A549 (cell line): ENCODE measurements at regions not wholly inside any gene's neighbourhood (a gene's known extent, or its start where the extent isn't known, plus 50 kb on each side); places are given as distances from the start of the nearest gene placed in this dataset.
"Not testable (repeated sequence)": the region's sequence is repeated elsewhere in the genome, so short reads cannot be mapped to it uniquely, and the experiment has no call there.

Experiments
- ATAC-seq, 2 experiments: fragments of 200-7000 bp in 1 of 2; fragments of >200 bp in 1 of 2; cut with Nextera tagmentation in 1 of 2; cut with Tn5 transposase in 1 of 2; 3 replicates each; pipeline versions ENCODE4 v1.8.0 to v1.9.1; 2018 to 2020; ENCODE audit warnings: mild to moderate bottlenecking in 1 of 2, moderate library complexity in 1 of 2
- CTCF ChIA-PET: fragments of 300-600 bp; sonication (Branson Sonifier 250); formaldehyde crosslinking; extraction: SDS; loops from one replicate; lab custom pipeline; 2021; ENCODE audit warnings: antibody characterized with exemption, inconsistent platforms; lab: Yijun Ruan, JAX
- POLR2A ChIA-PET: fragments of 350-600 bp; formaldehyde crosslinking; extraction: SDS; loops from one replicate; lab custom pipeline; 2021; ENCODE audit warnings: antibody characterized with exemption, inconsistent platforms; lab: Yijun Ruan, JAX
- DNase-seq, 2 experiments: peaks; one replicate each; pipeline versions ENCODE4 v3.0.0 to v3.0.0-alpha.2; 2011 to 2016; ENCODE audit warnings: low read depth in 1 of 2, low spot score in 1 of 2
- FAIRE-seq: peaks from 2 replicates; lab custom pipeline; 2011; peaks lifted over from hg19 to GRCh38; lab: Jason Lieb, UNC
- H3K27ac ChIP-seq, 2 experiments: fragments of >200 bp; sonication (Bioruptor Twin); formaldehyde crosslinking; 3 replicates each; pipeline ENCODE4 v1.5.1; 2016 to 2017
- H3K4me1 ChIP-seq: fragments of >200 bp; sonication (Bioruptor Twin); formaldehyde crosslinking; 3 replicates; pipeline ENCODE4 v1.6.1; 2016
- H3K4me2 ChIP-seq: fragments of >200 bp; sonication (Bioruptor Twin); formaldehyde crosslinking; 3 replicates; pipeline ENCODE4 v1.6.1; 2016
- H3K4me3 ChIP-seq: fragments of >200 bp; sonication (Bioruptor Twin); formaldehyde crosslinking; 3 replicates; pipeline ENCODE4 v1.5.1; 2016
- H3K9me3 ChIP-seq: fragments of >200 bp; sonication (Bioruptor Twin); formaldehyde crosslinking; 3 replicates; pipeline ENCODE4 v1.6.1; 2016
- WGBS: methylation state at CpG from one replicate; pipeline ENCODE4 v1.1.6; 2017; ENCODE audit errors: missing lambda C conversion rate; 5-methylcytosine and 5-hydroxymethylcytosine counted together

DNA sequence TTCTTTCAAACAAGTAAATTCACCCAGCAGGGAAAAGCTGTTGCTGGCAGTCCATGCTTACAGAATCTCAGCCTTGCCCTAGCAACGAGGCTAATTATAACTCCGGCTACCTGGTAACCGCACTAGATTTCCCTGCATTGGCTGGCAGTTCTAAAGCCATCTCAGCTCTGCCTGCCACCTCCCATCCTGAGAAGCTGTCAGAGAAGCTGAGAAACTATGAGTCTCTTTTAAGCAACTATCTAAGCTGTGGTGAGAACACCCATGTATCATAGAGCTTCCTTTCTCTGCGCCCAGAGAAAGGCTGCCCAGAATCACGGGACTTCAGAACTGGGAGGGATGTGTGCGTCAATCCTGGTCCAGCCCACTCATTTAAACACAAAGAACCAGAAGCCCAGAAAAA, 113.9 kb upstream of the NBPF26 start:
- H3K4me2 ChIP-seq, H3K4me3 ChIP-seq, CTCF ChIA-PET, DNase-seq, H3K4me1 ChIP-seq, POLR2A ChIA-PET, FAIRE-seq, H3K27ac ChIP-seq, H3K9me3 ChIP-seq, ATAC-seq: not testable (repeated sequence)
- WGBS, result no CpG with 5 or more reads among the region's 6 CpGs

DNA sequence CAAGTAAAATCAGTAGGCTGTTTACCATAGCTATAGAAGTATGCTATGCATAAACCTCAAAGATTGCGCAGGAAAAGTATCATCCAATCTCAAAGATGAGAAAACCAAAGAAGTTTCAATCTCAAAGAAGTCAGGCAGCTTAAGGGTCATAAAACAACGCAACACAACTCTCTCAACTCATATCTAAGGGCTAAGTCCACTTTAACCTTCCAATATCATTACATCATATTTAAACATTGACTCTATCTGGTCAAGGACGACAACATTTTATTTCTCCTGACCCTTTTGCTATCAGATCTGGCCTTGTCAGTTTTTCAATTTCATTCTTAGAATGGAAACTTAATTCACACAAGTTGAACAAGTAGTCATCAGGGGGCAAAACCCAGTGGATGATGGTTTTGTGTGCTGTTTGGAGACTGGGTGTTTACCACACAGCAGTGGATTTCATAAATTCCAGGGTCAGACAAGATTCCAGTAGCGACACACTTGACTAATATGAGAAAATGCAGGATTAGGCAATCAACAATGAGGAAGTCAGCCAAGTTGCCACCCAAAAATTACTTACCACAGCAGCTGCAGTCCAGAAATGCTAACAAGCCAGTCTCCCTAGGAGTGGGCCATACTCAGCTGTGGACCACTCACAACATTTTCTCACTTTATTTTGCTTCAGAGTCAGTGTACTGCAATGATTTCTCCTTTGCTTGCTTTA, 108.7 kb upstream of the NBPF26 start:
- H3K4me2 ChIP-seq, H3K27ac ChIP-seq, DNase-seq, H3K4me3 ChIP-seq, H3K4me1 ChIP-seq, FAIRE-seq, CTCF ChIA-PET, POLR2A ChIA-PET, H3K9me3 ChIP-seq: not testable (repeated sequence)
- no CpG with 5 or more reads among the region's 4 CpGs for WGBS
- ATAC-seq, result peak in 1 of 2 experiments; percentile 39; a peak in 2 of 6 replicates

DNA sequence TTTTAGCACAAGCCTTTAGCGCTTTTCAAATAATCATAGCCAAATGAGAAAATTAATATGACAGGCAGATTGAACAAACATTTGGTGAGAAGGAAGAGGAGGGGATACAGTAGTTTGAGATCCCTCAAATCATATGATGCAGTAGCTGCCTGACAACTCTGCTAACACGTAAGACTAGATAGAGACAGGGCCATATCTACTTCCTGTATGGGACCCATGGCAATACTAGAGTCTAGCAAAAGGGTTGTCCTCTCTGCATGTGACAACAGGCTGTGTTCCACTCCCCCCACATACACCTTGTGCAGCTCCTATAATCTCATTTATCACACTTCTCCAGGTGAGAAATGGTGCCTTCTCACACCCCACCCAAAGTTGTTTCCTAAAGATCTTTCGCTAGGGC, 106.3 kb upstream of the NBPF26 start:
- H3K27ac ChIP-seq, H3K4me3 ChIP-seq, H3K4me1 ChIP-seq, CTCF ChIA-PET, H3K4me2 ChIP-seq, FAIRE-seq, H3K9me3 ChIP-seq, POLR2A ChIA-PET, ATAC-seq, DNase-seq: not testable (repeated sequence)
- no CpG with 5 or more reads among the region's 3 CpGs for WGBS

DNA sequence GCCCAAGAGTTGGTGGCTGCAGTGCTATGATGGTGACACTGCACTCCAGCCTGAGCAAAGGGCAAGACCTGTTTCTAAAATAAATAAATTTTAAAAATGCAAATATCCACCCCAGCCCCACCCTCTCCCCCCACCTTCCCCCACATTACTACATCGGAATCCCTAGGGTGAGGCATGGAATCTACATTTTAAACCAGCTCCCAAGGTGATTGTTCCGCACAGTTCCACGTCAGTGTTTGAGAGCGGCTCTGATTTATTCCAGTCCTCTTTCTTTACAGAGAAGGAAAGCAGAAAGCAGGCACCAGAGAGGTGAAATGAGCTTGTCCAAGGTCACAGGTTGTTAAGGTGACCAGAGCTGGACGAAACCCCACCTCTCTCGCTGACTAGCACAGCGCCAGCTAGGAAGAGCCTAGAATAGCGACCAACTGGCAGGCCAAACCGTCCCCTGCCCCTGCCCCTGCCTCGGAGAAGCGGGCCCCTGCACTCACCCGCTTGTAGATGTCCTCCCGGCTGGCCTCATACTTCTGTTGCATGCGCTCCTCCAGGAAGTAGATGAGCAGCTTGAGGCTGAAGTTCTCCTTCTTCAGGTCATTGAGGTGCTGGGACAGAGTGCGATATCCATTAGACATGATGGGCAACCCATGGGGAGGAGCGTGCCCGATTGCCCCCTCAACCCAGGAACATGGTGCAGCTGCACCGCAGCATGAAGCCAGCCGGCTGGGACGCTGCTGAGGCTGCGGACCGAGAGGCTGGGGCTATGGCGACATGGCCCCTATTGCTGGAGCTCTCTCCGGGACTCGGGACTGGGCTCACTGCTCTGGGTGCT, 103.7 kb upstream of the NBPF26 start:
- DNase-seq, CTCF ChIA-PET, ATAC-seq, H3K4me1 ChIP-seq, POLR2A ChIA-PET, FAIRE-seq, H3K4me2 ChIP-seq, H3K27ac ChIP-seq, H3K9me3 ChIP-seq, H3K4me3 ChIP-seq: not testable (repeated sequence)
- no CpG with 5 or more reads among the region's 25 CpGs for WGBS

DNA sequence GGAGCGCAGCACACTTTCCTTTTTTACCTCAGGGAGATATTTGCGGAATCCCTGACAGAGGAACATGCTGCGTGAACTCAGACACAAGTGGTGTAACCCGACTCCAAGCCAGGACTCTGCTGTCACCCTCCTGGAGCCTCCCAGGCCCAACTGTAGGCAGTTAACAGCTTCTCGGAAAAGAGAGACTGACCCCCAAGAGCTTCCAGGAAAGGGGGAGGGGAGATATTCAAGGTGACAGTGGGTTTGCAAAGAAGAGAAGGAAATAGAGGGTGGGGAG, 103.1 kb upstream of the NBPF26 start:
- POLR2A ChIA-PET, H3K27ac ChIP-seq, ATAC-seq: not testable (repeated sequence)

DNA sequence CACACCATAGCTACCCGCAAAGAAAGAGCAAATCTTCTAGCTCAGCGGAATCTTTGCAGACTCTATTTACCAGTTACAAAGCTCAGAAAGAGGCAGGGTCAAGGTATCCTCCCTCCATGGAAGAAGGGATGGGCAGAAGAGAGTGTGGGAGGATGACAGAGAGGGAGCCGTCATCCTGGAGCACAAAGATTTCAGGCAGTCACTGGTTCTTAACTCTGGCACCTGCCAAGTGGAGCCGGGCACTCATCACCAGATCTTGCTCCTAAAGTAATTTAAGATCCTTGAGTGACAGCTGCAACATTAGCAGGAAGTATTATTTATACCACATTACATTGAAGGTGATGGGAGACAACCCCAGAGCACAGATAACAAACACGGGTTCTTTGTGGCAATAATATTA, 102.5 kb upstream of the NBPF26 start:
- WGBS, result no CpG with 5 or more reads among the region's 5 CpGs
- H3K9me3 ChIP-seq, H3K27ac ChIP-seq, ATAC-seq, DNase-seq, FAIRE-seq, H3K4me1 ChIP-seq, H3K4me2 ChIP-seq, POLR2A ChIA-PET, H3K4me3 ChIP-seq, CTCF ChIA-PET: not testable (repeated sequence)

More for the DNA sequence above, 103.1 kb upstream of the NBPF26 start:
- H3K4me1 ChIP-seq, DNase-seq, FAIRE-seq, CTCF ChIA-PET, H3K9me3 ChIP-seq, H3K4me3 ChIP-seq, H3K4me2 ChIP-seq: not testable (repeated sequence)
- no CpG with 5 or more reads among the region's 5 CpGs for WGBS

DNA sequence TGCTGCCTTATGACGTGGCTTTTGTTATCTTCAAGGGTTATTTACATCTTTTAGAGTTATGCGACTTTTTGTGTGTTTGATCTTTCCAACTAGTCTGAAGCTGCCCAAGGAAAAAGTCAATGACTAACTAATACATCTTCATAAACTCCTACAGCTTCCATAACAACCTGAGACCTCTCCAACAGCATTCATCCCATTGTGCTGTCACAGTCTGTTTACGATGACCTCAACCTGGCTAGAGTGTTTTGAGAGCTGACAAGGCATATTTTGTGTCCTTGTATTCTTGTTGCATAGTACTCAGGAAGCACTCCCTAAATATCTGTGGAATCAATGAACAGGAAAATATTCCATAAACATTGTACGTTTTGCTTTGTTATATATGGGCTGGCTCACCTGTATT, 100.2 kb upstream of the NBPF26 start:
- POLR2A ChIA-PET, H3K9me3 ChIP-seq, H3K4me3 ChIP-seq, CTCF ChIA-PET, H3K27ac ChIP-seq, ATAC-seq, H3K4me1 ChIP-seq, FAIRE-seq, DNase-seq, H3K4me2 ChIP-seq: not testable (repeated sequence)
- no CpG with 5 or more reads among the region's 4 CpGs for WGBS

DNA sequence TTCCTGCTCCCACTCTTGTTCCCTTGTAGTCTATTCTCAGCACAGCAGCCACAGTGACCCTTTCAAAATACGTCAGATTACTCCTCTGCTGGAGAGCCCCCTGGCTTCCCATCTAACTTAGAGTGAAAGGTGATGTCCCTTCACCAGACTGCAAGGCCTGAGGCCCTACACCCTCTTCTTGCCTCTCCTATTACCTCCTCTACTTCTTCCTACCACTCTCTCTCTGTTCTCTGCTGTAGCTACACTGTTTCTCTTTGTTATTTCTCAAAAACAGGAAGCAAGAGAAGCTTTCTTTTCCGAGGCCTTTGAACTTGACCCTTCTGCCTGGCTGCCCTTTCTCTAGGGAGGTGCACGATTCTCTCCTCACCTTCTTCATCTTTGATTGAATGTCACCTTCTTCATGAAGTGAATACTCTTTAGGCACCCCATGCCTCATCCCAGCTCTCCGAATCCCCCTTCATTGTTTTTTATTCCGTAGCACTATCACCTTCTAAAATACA, 99.1 kb upstream of the NBPF26 start:
- no CpG with 5 or more reads among the region's 5 CpGs for WGBS
- H3K27ac ChIP-seq, H3K9me3 ChIP-seq, CTCF ChIA-PET, POLR2A ChIA-PET, DNase-seq, H3K4me1 ChIP-seq, H3K4me2 ChIP-seq, H3K4me3 ChIP-seq, ATAC-seq, FAIRE-seq: not testable (repeated sequence)

DNA sequence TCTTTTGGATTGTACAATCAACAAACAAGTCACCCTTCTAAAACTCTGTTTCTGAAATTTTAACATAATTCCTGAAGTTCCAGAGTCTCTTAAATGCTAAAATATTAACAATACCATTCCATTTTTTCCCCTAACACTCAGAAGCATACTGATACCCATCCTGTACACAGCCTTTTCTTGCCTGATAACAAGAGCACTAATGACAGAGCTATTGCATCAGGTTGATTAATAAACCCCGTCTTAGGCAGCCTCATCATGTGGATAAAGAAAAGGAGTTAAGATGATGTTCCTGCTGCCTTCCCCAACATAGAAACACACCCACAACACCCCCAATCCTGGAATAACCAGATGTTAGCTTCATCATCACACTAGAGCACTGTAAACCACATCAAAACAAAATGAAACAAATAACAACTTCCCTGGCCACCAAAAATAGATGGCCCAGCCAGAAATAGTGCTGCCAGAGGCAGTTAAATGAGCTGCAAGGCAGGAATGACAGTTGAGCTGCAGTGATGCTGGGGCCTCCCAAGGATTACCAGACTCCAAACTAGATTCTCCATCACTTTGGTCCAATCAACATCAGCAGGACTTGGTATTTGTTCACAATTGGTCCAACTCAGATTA, 93.8 kb upstream of the NBPF26 start:
- ATAC-seq, FAIRE-seq, H3K27ac ChIP-seq, H3K4me1 ChIP-seq, H3K4me2 ChIP-seq, DNase-seq, H3K9me3 ChIP-seq, H3K4me3 ChIP-seq, POLR2A ChIA-PET, CTCF ChIA-PET: not testable (repeated sequence)
- WGBS, result no CpG with 5 or more reads among the region's 1 CpG

DNA sequence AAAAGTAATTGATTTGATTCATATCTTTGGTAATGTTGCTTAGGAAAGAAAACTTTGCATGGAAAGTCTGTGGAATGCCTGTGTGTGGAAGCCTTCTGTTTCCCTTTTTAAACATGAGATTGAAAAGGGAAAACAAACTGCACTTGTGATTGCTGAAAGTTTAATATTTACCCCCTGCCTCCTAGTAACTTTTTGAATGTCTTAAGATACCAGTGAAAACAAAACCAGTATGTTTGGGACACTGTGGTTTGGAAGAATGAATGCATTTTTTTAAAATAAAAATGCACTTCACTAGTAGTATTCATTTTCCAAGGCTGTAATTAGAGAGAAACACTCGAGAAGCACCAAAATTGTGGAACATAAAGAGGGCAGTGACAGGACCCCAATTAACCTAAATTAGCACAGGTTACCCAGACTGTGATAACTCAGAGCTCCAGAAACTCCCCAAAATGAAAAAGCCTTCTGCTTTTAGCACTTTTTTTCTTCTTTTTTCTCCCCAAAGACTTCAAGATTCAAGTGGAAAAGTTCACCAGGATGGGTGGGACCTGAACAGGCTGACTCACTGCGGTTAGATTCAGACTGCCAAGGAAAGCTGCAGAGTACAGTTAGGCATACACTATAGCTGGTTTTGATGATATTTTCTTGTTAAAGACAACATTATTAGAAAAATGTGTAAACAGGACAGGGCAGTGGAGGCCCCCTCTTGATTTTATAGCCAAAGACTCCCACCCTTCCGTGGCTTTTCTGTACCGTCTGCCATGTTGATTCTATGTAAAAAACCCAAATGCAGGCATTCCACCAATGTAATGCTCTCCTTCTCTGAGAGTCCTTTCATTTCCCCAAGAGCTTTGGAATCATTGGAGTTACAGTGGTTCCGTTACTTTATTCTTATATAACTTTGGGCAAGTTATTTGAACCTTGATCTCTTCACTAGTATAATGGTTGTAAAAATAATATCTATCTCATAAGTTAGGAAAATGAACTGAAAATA, 88.6 kb upstream of the NBPF26 start:
- H3K4me2 ChIP-seq, FAIRE-seq, CTCF ChIA-PET, H3K9me3 ChIP-seq, H3K27ac ChIP-seq, H3K4me3 ChIP-seq, H3K4me1 ChIP-seq, DNase-seq, ATAC-seq, POLR2A ChIA-PET: not testable (repeated sequence)
- no CpG with 5 or more reads among the region's 5 CpGs for whole genome bisulfite sequencing
